HCT116 (cell line): ENCODE measurements at regions not wholly inside any gene's neighbourhood (a gene's known extent, or its start where the extent isn't known, plus 50 kb on each side); places are given as distances from the start of the nearest gene placed in this dataset.

ENCODE experiments used
- ATAC-seq: fragments of 200-7000 bp; cut with Tn5 transposase; 2 replicates; pipeline ENCODE4 v1.9.1; 2020; ENCODE audit warnings: mild to moderate bottlenecking, moderate library complexity
- BruUV-seq: library from RNA; stranded (reverse); fragments of 400-500 nt; replicated peaks from 2 replicates; lab custom pipeline; 2021; lab: Mats Ljungman, UMichigan
- CTCF ChIA-PET: fragments of 300-600 bp; sonication (Branson Sonifier 250); formaldehyde crosslinking; loops from one replicate; lab custom pipeline; 2021; ENCODE audit warnings: antibody characterized with exemption; lab: Charles Lee
- POLR2A ChIA-PET: fragments of 300-600, 350-600 bp; sonication (Branson Sonifier 250); formaldehyde crosslinking; loops from one replicate; lab custom pipeline; 2021; ENCODE audit warnings: antibody characterized with exemption; lab: Charles Lee
- RAD21 ChIA-PET, 2 experiments: fragments of 300-600 bp; sonication (Branson Sonifier 250); formaldehyde crosslinking; loops; one replicate each; lab custom pipeline; 2023; ENCODE audit warnings: low total read pairs in 2 of 2; ENCODE audit not compliant: uncharacterized antibody in 2 of 2, unreplicated experiment in 2 of 2, low non-redundant PET in 1 of 2; lab: Charles Lee
- DNase-seq: peaks from one replicate; pipeline ENCODE4 v3.0.0-alpha.2; 2010; ENCODE audit warnings: low read depth, low spot score
- H2AFZ ChIP-seq: fragments of 200-600 bp; shearing (Covaris generic), sonication (generic); 2 replicates; pipeline ENCODE4 v1.6.1; 2017; ENCODE audit warnings: low read depth, mixed run types, mixed read lengths, antibody characterized with exemption, low read length; ENCODE audit not compliant: poor library complexity, severe bottlenecking
- H3K27ac ChIP-seq: 2 replicates; pipeline ENCODE4 v1.5.1; 2012; ENCODE audit warnings: low read depth, low read length
- H3K27me3 ChIP-seq: fragments of 200-600 bp; sonication (generic); 2 replicates; pipeline ENCODE4 v1.6.1; 2016; ENCODE audit warnings: mixed run types, low read length, mixed read lengths; ENCODE audit not compliant: insufficient read depth
- H3K36me3 ChIP-seq, 2 experiments: fragments of 200-500 bp in 1 of 2; fragments of 200-600 bp in 1 of 2; sonication (Bioruptor generic) in 1 of 2; sonication (generic) in 1 of 2; 2 replicates each; pipeline versions ENCODE4 v1.5.1 to v1.6.1; 2014 to 2016; ENCODE audit warnings: low read length in 2 of 2, inconsistent platforms in 1 of 2, mixed read lengths in 1 of 2, mixed run types in 1 of 2; ENCODE audit not compliant: insufficient read depth in 2 of 2, control insufficient read depth in 1 of 2
- H3K4me1 ChIP-seq, 2 experiments: fragments of 200-600 bp in 1 of 2; sonication (generic) in 1 of 2; 2 replicates each; pipeline versions ENCODE4 v1.5.1 to v1.6.1; 2012 to 2017; ENCODE audit warnings: low read length in 2 of 2, inconsistent platforms in 1 of 2, mild to moderate bottlenecking in 1 of 2, mixed read lengths in 1 of 2, mixed run types in 1 of 2, moderate library complexity in 1 of 2; ENCODE audit not compliant: insufficient read depth in 2 of 2, control insufficient read depth in 1 of 2
- H3K4me2 ChIP-seq: fragments of 200-600 bp; sonication (generic); 2 replicates; pipeline ENCODE4 v1.6.1; 2017; ENCODE audit warnings: mixed run types, low read length, mixed read lengths
- H3K4me3 ChIP-seq, 2 experiments: fragments of 200-600 bp in 1 of 2; sonication (generic) in 1 of 2; replicated peaks in 1 of 2; 2 replicates each; pipeline ENCODE4 v1.5.1; 2011 to 2016; ENCODE audit warnings: low read length in 2 of 2, control low read depth in 1 of 2, low read depth in 1 of 2, mild to moderate bottlenecking in 1 of 2, mixed read lengths in 1 of 2, mixed run types in 1 of 2
- H3K79me2 ChIP-seq: fragments of 200-600 bp; sonication (generic); 2 replicates; pipeline ENCODE4 v1.6.1; 2017; ENCODE audit warnings: mild to moderate bottlenecking, mixed run types, low read length, moderate library complexity, mixed read lengths; ENCODE audit not compliant: insufficient read depth
- H3K9ac ChIP-seq: fragments of 200-600 bp; sonication (generic); 2 replicates; pipeline ENCODE4 v1.6.1; 2016; ENCODE audit warnings: low read length, mixed read lengths
- H3K9me2 ChIP-seq: fragments of 200-600 bp; sonication (generic), shearing (Covaris generic); 2 replicates; pipeline ENCODE4 v1.6.1; 2017; ENCODE audit warnings: mixed run types, mild to moderate bottlenecking, moderate library complexity; ENCODE audit not compliant: insufficient read depth
- H3K9me3 ChIP-seq, 2 experiments: fragments of 200-500 bp in 1 of 2; fragments of 200-600 bp in 1 of 2; sonication (Bioruptor generic) in 1 of 2; sonication (generic) in 1 of 2; 2 replicates each; pipeline ENCODE4 v1.6.1; 2014 to 2017; ENCODE audit warnings: low read length in 2 of 2, mixed read lengths in 2 of 2, inconsistent platforms in 1 of 2, low read depth in 1 of 2, mild to moderate bottlenecking in 1 of 2, mixed run types in 1 of 2, moderate library complexity in 1 of 2; ENCODE audit not compliant: control insufficient read depth in 1 of 2, insufficient read depth in 1 of 2
- H4K20me1 ChIP-seq: fragments of 200-600 bp; sonication (generic), shearing (Covaris generic); 2 replicates; pipeline ENCODE4 v1.6.1; 2017; ENCODE audit warnings: mixed run types, mild to moderate bottlenecking, moderate library complexity; ENCODE audit not compliant: insufficient read depth
- ATF3 ChIP-seq: IDR thresholded peaks from 2 replicates; pipeline ENCODE4 v1.6.1; 2012
- CBX3 ChIP-seq: IDR thresholded peaks from 2 replicates; pipeline ENCODE4 v1.6.1; 2012; ENCODE audit warnings: low read depth
- CEBPB ChIP-seq: IDR thresholded peaks from 2 replicates; pipeline ENCODE4 v1.6.1; 2012; ENCODE audit warnings: low read depth
- CTCF ChIP-seq, 3 experiments: fragments of 200-600 bp in 1 of 3; sonication (generic) in 1 of 3; IDR thresholded peaks in 2 of 3; conservative IDR thresholded peaks in 1 of 3; 2 replicates each; pipeline ENCODE4 v1.5.1; 2012 to 2017; ENCODE audit warnings: low read depth in 2 of 3, low read length in 2 of 3, antibody characterized with exemption in 1 of 3, borderline replicate concordance in 1 of 3, control low read depth in 1 of 3, mild to moderate bottlenecking in 1 of 3, mixed read lengths in 1 of 3, mixed run types in 1 of 3, moderate library complexity in 1 of 3; ENCODE audit not compliant: insufficient read depth in 1 of 3
- EGR1 ChIP-seq: IDR thresholded peaks from 2 replicates; pipeline ENCODE4 v1.6.1; 2012; ENCODE audit warnings: low read depth
- ELF1 ChIP-seq: IDR thresholded peaks from 2 replicates; pipeline ENCODE4 v1.6.1; 2012; ENCODE audit warnings: low read depth, borderline replicate concordance
- EZH2 ChIP-seq: fragments of 200-600 bp; sonication (generic); IDR thresholded peaks from 2 replicates; pipeline ENCODE4 v1.6.1; 2017; ENCODE audit warnings: antibody characterized with exemption, mixed run types
- EZH2phosphoT487 ChIP-seq: fragments of 200-600 bp; IDR thresholded peaks from 2 replicates; pipeline ENCODE4 v1.6.1; 2018; ENCODE audit warnings: antibody characterized with exemption, borderline replicate concordance
- FOSL1 ChIP-seq: IDR thresholded peaks from 2 replicates; pipeline ENCODE4 v1.6.1; 2012; ENCODE audit warnings: low read depth
- MAX ChIP-seq: IDR thresholded peaks from 2 replicates; pipeline ENCODE4 v1.6.1; 2012
- POLR2A ChIP-seq: IDR thresholded peaks from 2 replicates; pipeline ENCODE4 v1.7.0; 2011; ENCODE audit warnings: borderline replicate concordance; ENCODE audit not compliant: insufficient read depth, insufficient read length; ENCODE audit errors: extremely low read depth
- POLR2AphosphoS5 ChIP-seq: IDR thresholded peaks from 2 replicates; pipeline ENCODE4 v1.6.1; 2011; ENCODE audit warnings: mild to moderate bottlenecking, low read depth, low read length, moderate library complexity
- RAD21 ChIP-seq: IDR thresholded peaks from 2 replicates; pipeline ENCODE4 v1.6.1; 2012; ENCODE audit warnings: low read depth, mild to moderate bottlenecking
- REST ChIP-seq: IDR thresholded peaks from 2 replicates; pipeline ENCODE4 v1.6.1; 2012; ENCODE audit warnings: low read depth
- SIN3A ChIP-seq: IDR thresholded peaks from 2 replicates; pipeline ENCODE4 v1.6.1; 2012; ENCODE audit warnings: low read depth
- TCF7L2 ChIP-seq: IDR thresholded peaks from 2 replicates; pipeline ENCODE4 v1.7.0; 2011; ENCODE audit warnings: borderline replicate concordance, inconsistent platforms; ENCODE audit not compliant: insufficient read depth, insufficient read length; ENCODE audit errors: extremely low read depth
- YY1 ChIP-seq: IDR thresholded peaks from 2 replicates; pipeline ENCODE4 v1.6.1; 2011; ENCODE audit warnings: low read length, low read depth, moderate library complexity, mild to moderate bottlenecking; ENCODE audit not compliant: insufficient replicate concordance; ENCODE audit errors: extremely low read depth
- ZBTB33 ChIP-seq: IDR thresholded peaks from 2 replicates; pipeline ENCODE4 v1.6.1; 2011; ENCODE audit warnings: mild to moderate bottlenecking, low read length, moderate library complexity; ENCODE audit not compliant: insufficient replicate concordance; ENCODE audit errors: extremely low read depth
- ZFX ChIP-seq: fragments of 450-650 bp; IDR thresholded peaks from 2 replicates; pipeline ENCODE4 v1.6.1; 2017
- ZNF274 ChIP-seq: fragments of 200-500 bp; sonication (Bioruptor generic); IDR thresholded peaks from 2 replicates; pipeline ENCODE4 v1.6.1; 2014; ENCODE audit warnings: mild to moderate bottlenecking, low read depth, low read length, inconsistent platforms
- intact Hi-C: fragments of 100-400 bp; cut with micrococcal nuclease; formaldehyde crosslinking; loops from 2 replicates; pipeline ENCODE4 v1.10.0; 2022

- Histone ChIP-seq H3K36me3 (no peaks in the 10 kb centered on the region), H3K4me1 (no peaks in the 10 kb centered on the region), H4K20me1 (no peaks in the 10 kb centered on the region), H3K4me2 (no peak overlapping the region), H3K9me3 (no peaks in the 10 kb centered on the region), H3K27ac (no peak overlapping the region), H3K4me3 (no peak overlapping the region), H3K27me3 (peaks cover 3% of the 10 kb centered on the region; the same call in 1 of the 2 replicates), H3K79me2 (no peaks in the 10 kb centered on the region), H2AFZ (no peak overlapping the region), H3K9me2 (no peaks in the 10 kb centered on the region), H3K9ac (no peak overlapping the region)
- RAD21 ChIA-PET: no interaction called here
- TF ChIP-seq FOSL1 (no peak), CTCF (IDR thresholded peaks at IDR 0.05 in 2 of 3, conservative IDR thresholded peaks at IDR 0.05 in 1 of 3; ENCODE audit: borderline replicate concordance in 1 of 3, insufficient read depth in 1 of 3, low read depth in 2 of 3, low read length in 2 of 3) (no peak), MAX (no peak), SIN3A (no peak), TCF7L2 (no peak), REST (no peak), ATF3 (no peak), CEBPB (no peak), ELF1 (no peak), RAD21 (no peak), ZNF274 (no peak), ZBTB33 (no peak), CBX3 (no peak), EZH2 (no peak), ZFX (no peak), POLR2A (no peak), YY1 (no peak), EGR1 (no peak), POLR2AphosphoS5 (no peak), EZH2phosphoT487 (no peak)
- DNase-seq (no peak), ATAC-seq (no peak)
- intact Hi-C loops: no loop called here
- POLR2A ChIA-PET: no interaction called here
- BruUV-seq: no TSS peak
- CTCF ChIA-PET: no interaction called here
Measured at GRCh38 chr3:5295191-5295690, 107.7 kb downstream of the EDEM1 start.
